Loucy (cell line): ENCODE measurements at regions not wholly inside any gene's neighbourhood (a gene's known extent, or its start where the extent isn't known, plus 50 kb on each side); places are given as distances from the start of the nearest gene placed in this dataset.

ENCODE experiments used
- H2AFZ ChIP-seq: fragments of 200-600 bp; sonication (generic); 2 replicates; pipeline ENCODE4 v1.6.0; 2016; ENCODE audit warnings: antibody characterized with exemption, mild to moderate bottlenecking, low read length, moderate library complexity
- H3F3A ChIP-seq: fragments of 200-600 bp; 2 replicates; pipeline ENCODE4 v1.6.0; 2016; ENCODE audit warnings: antibody characterized with exemption, low read depth, mild to moderate bottlenecking
- H3K27me3 ChIP-seq: fragments of 200-600 bp; sonication (generic); 2 replicates; pipeline ENCODE4 v1.6.1; 2014; ENCODE audit warnings: low read length, mild to moderate bottlenecking; ENCODE audit not compliant: insufficient read depth, poor library complexity, severe bottlenecking
- H3K36me3 ChIP-seq: fragments of 200-600 bp; sonication (generic); 2 replicates; pipeline ENCODE4 v1.6.1; 2016; ENCODE audit warnings: low read length; ENCODE audit not compliant: insufficient read depth
- H3K4me1 ChIP-seq: fragments of 200-600 bp; sonication (generic); 2 replicates; pipeline ENCODE4 v1.5.1; 2014; ENCODE audit warnings: low read length, mild to moderate bottlenecking; ENCODE audit not compliant: insufficient read depth, poor library complexity, severe bottlenecking
- H3K4me2 ChIP-seq: fragments of 200-600 bp; sonication (generic); 2 replicates; pipeline ENCODE4 v1.6.0; 2014; ENCODE audit warnings: antibody characterized with exemption, low read length, low read depth, mild to moderate bottlenecking; ENCODE audit not compliant: poor library complexity, severe bottlenecking
- H3K4me3 ChIP-seq: fragments of 200-600 bp; sonication (generic); 2 replicates; pipeline ENCODE4 v1.5.1; 2014; ENCODE audit warnings: low read length, mild to moderate bottlenecking, mixed read lengths; ENCODE audit not compliant: poor library complexity, severe bottlenecking
- H3K79me2 ChIP-seq: fragments of 200-600 bp; sonication (generic); 2 replicates; pipeline ENCODE4 v1.6.1; 2014; ENCODE audit warnings: low read length; ENCODE audit not compliant: insufficient read depth
- H3K9ac ChIP-seq: fragments of 200-600 bp; sonication (generic); 2 replicates; pipeline ENCODE4 v1.6.0; 2014; ENCODE audit warnings: mild to moderate bottlenecking, low read depth, low read length, moderate library complexity; ENCODE audit not compliant: poor library complexity, severe bottlenecking
- H3K9me2 ChIP-seq: fragments of 200-600 bp; sonication (generic); replicated peaks from 2 replicates; pipeline ENCODE4 v1.6.1; 2016; ENCODE audit warnings: low read depth, low read length, mixed read lengths
- H3K9me3 ChIP-seq: fragments of 200-600 bp; sonication (generic); 2 replicates; pipeline ENCODE4 v1.6.1; 2014; ENCODE audit warnings: mild to moderate bottlenecking, antibody characterized with exemption, low read length, low read depth; ENCODE audit not compliant: insufficient read depth
- H4K20me1 ChIP-seq: fragments of 200-600 bp; sonication (generic); 2 replicates; pipeline ENCODE4 v1.6.0; 2014; ENCODE audit warnings: antibody characterized with exemption, low read length, mild to moderate bottlenecking; ENCODE audit not compliant: insufficient read depth, poor library complexity, severe bottlenecking
- EZH2phosphoT487 ChIP-seq: fragments of 200-600 bp; IDR thresholded peaks from 2 replicates; pipeline ENCODE4 v1.6.1; 2018; ENCODE audit warnings: antibody characterized with exemption, mild to moderate bottlenecking, moderate library complexity, borderline replicate concordance
- TF ChIP-seq, protein P1 (sequence below): fragments of 200-600 bp; sonication (generic); conservative IDR thresholded peaks from 2 replicates; pipeline ENCODE4 v1.5.1; 2014; ENCODE audit warnings: mild to moderate bottlenecking, antibody characterized with exemption, low read length

DNA sequence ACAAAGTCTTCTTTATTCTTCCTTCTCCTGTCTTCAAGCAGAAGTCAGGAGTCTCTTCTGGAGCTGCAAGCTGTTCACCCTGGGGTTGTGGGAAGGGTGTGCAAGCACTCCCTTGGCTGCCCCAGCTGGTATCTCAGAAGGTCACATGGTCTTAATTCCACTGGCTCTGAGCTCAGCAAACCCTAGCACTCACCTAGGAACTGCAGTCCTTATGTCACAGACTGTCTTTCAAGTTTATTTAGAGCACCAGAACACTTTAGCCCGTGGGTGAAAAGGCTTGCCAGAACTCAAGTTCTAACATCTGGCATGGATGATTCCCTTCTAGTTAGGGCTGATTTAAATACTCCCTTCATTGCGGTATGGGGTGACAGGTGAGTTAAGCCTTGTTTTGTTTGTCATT lies 379.0 kb downstream of the CCER1 start:
- Histone ChIP-seq H3K4me3 (no peak overlapping the region), H2AFZ (no peak overlapping the region), H3K9me3 (no peaks in the 10 kb centered on the region), H3K4me2 (no peak overlapping the region), H3K9me2 (no peaks in the 10 kb centered on the region), H3K4me1 (no peaks in the 10 kb centered on the region), H3K79me2 (no peaks in the 10 kb centered on the region), H3F3A (no peaks in the 10 kb centered on the region), H3K9ac (no peak overlapping the region), H3K27me3 (no peaks in the 10 kb centered on the region), H3K36me3 (no peaks in the 10 kb centered on the region), H4K20me1 (no peaks in the 10 kb centered on the region)
- no peak for TF ChIP-seq EZH2phosphoT487
- TF ChIP-seq, protein P1, sequence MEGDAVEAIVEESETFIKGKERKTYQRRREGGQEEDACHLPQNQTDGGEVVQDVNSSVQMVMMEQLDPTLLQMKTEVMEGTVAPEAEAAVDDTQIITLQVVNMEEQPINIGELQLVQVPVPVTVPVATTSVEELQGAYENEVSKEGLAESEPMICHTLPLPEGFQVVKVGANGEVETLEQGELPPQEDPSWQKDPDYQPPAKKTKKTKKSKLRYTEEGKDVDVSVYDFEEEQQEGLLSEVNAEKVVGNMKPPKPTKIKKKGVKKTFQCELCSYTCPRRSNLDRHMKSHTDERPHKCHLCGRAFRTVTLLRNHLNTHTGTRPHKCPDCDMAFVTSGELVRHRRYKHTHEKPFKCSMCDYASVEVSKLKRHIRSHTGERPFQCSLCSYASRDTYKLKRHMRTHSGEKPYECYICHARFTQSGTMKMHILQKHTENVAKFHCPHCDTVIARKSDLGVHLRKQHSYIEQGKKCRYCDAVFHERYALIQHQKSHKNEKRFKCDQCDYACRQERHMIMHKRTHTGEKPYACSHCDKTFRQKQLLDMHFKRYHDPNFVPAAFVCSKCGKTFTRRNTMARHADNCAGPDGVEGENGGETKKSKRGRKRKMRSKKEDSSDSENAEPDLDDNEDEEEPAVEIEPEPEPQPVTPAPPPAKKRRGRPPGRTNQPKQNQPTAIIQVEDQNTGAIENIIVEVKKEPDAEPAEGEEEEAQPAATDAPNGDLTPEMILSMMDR: no peak

DNA sequence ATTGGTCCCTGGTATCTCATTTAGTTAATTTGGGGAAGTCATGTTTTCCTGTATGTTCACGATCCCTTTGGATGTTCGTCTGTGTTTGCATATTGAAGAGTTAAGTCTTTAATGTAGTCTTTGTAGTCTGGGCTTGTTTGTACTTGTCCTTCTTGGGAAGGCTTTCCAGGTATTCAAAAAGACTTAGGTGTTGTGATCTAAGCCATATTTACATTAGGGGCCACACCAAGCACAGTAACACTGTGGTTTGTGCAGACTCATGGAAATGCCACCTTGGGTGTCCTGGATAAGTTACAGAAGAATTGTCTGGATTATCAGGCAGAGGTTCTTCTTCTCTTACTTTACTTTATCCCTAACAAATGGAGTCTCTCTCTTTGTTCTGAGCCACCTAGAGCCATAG lies 380.3 kb downstream of the CCER1 start:
- H4K20me1 ChIP-seq: no peaks in the 10 kb centered on the region
- H3K9me2 ChIP-seq: no peaks in the 10 kb centered on the region
- no peaks in the 10 kb centered on the region for H3F3A ChIP-seq
- H2AFZ ChIP-seq: no peak overlapping the region
- no peaks in the 10 kb centered on the region for H3K4me1 ChIP-seq
- no peak overlapping the region for H3K4me2 ChIP-seq
- H3K9ac ChIP-seq: no peak overlapping the region
- no peak overlapping the region for H3K4me3 ChIP-seq
- TF ChIP-seq, protein P1: no peak
- no peak for TF ChIP-seq EZH2phosphoT487
- no peaks in the 10 kb centered on the region for H3K27me3 ChIP-seq
- H3K36me3 ChIP-seq: no peaks in the 10 kb centered on the region
- H3K9me3 ChIP-seq: no peaks in the 10 kb centered on the region
- no peaks in the 10 kb centered on the region for H3K79me2 ChIP-seq

DNA sequence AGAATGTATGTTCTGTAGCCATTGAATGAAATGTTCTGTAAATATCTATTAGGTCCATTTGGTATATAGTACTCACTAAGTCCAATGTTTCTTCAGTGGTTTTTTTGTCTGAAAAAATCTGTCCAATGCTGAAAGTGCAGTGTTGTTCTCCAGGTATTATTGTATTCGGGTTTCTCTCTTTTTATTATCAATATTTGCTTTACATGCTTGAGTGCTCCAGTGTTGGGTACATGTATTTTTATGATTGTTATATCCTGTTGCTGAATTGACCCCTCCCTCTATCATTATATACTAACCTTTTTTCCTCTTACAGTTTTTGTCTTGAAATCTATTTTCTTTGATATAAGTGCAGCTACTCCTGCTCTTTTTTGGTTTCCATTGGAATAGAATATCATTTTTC lies 382.2 kb downstream of the CCER1 start:
- Histone ChIP-seq H3K4me1 (no peaks in the 10 kb centered on the region), H3K9me2 (no peaks in the 10 kb centered on the region), H2AFZ (no peak overlapping the region), H3K27me3 (no peaks in the 10 kb centered on the region), H3K9ac (no peak overlapping the region), H3K4me3 (no peak overlapping the region), H3K4me2 (no peak overlapping the region), H3K79me2 (no peaks in the 10 kb centered on the region), H3K9me3 (no peaks in the 10 kb centered on the region), H4K20me1 (no peaks in the 10 kb centered on the region), H3F3A (no peaks in the 10 kb centered on the region), H3K36me3 (no peaks in the 10 kb centered on the region)
- TF ChIP-seq, protein P1: no peak
- no peak for TF ChIP-seq EZH2phosphoT487
